Endothelial cell of hepatic sinusoid (primary cell): ENCODE measurements at regions not wholly inside any gene's neighbourhood (a gene's known extent, or its start where the extent isn't known, plus 50 kb on each side); places are given as distances from the start of the nearest gene placed in this dataset.
"Not testable (repeated sequence)": the region's sequence is repeated elsewhere in the genome, so short reads cannot be mapped to it uniquely, and the experiment has no call there.

Experiments
- in situ Hi-C: cut with HindIII; loops from 2 replicates; pipeline ENCODE4 v1.10.0; 2017; ENCODE audit warnings: low sequenced_read_pairs

DNA sequence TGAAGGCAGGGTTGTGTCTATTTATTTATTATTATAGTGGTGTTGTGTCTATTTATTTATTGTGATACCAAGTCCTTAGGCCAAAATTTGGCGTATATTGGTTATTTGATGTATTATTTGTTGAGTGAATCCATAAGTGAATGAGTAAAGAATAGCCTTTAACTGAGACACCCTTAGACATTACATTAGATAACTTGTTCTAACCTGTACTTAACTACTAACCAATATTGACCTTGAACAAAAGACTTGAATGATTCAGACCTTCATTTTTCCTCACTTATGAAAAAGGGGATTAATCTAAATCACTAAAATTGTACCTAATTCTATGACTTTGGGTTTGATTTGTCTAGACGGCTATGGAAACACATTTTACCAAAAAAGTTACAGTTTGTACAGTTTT is 370.5 kb downstream of the JRKL start:
- in situ Hi-C loops = no loop called here

- in situ Hi-C loops = no loop called here
These were observed 371.0 kb downstream of the JRKL start for GRCh38 chr11:96760815-96761214.

- in situ Hi-C loops = no loop called here
These were observed 371.6 kb downstream of the JRKL start for GRCh38 chr11:96761451-96761850.

DNA sequence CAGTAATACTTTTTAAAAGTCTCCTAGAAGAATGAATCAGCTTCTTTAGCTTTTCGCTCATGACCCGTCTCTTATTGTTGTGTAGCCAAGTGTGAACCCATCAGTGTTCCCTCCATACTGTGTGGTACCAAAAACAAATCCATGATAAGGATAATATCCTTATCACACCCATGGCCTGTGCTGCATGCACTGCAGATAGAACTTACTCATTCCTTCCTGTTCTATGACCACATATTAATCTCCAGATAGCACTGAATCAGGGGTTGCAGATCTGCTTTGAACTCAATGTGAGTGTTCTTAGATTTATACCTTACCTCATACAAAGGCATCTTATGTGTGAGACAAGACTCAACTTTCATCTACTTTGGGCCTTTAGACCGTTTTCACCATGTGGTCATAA is 373.4 kb downstream of the JRKL start:
- in situ Hi-C loops = no loop called here

DNA sequence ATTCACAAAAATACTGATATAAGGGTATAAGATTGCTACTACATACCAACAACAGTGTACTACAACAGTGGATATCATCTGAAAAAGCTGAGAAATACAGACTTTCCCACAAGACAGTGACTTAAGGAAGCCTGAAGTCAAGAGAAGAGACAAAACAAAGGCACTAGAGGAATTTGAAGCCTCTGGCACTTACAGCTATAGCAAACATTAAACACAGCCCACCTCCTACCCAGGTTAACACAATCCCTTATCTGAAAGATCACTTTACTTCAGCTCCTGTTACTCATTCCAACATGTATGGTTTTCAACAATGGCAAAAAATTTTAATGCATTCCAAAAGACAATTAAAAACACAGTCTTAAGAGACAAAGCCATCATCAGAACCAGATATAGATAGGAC is 388.5 kb downstream of the JRKL start:
- in situ Hi-C loops = no loop called here

DNA sequence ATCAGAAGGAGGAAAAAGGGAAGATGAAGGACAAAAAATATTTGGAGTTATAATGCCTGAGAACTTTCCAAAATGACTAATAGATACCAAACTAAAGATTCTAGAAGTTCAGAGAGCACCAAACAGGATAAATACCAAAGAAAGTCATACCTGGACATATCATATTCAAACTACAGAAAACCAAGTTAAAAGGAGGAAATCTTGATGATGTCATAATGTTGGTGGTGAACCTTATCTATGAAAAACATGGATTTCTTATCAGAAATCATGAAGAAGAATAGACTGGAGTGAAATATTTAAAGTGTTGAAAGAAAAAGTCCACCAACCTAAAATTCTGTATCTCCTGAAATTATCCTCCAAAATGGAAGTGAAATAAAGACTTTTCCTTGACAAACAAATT is 389.2 kb downstream of the JRKL start:
- in situ Hi-C loops = no loop called here

- in situ Hi-C loops = no loop called here
These were observed 391.3 kb downstream of the JRKL start for GRCh38 chr11:96781082-96781481.

DNA sequence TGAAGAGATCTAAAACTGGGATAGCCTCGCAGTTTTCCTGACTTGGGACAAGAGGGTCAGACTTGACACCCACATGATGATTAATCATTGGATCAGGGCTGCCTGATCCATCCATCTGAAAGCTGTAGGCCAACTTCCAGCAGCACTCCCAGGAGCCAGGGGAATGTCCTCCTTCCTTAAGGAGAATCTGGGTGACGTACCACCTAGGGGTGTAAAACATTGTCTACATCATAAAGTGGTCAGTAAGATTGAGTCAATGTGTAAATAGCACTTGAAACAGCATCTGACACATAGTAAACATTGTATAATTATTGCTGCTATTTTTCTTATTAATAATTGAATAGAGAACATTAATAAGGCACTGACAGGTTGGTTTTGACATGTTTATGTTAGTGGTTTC is 392.8 kb downstream of the JRKL start:
- in situ Hi-C loops = no loop called here

- in situ Hi-C loops = no loop called here
These were observed 393.5 kb downstream of the JRKL start for GRCh38 chr11:96783311-96783710.

GRCh38 chr11:96785073-96785472 is 395.3 kb downstream of the JRKL start:
- in situ Hi-C loops = no loop called here

DNA sequence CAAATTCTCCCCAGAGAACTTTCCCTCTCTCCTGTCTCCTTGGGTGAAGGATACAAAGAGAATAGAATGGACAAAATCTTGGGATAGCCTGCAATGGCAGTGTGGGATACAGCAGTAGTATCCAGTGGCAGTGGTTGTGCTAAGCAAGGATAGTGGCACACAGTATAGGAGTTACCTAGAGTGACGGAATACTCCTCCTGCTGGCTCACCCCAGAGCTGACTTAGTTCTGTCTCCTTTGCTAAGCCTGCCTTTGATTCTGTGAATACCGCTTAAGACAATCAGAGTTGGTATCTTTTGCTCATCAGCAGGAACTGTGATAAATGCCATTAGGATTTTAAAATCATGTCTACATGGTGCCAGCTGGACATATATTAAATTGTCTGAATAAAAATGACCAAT is 404.3 kb downstream of the JRKL start:
- in situ Hi-C loops = no loop called here

DNA sequence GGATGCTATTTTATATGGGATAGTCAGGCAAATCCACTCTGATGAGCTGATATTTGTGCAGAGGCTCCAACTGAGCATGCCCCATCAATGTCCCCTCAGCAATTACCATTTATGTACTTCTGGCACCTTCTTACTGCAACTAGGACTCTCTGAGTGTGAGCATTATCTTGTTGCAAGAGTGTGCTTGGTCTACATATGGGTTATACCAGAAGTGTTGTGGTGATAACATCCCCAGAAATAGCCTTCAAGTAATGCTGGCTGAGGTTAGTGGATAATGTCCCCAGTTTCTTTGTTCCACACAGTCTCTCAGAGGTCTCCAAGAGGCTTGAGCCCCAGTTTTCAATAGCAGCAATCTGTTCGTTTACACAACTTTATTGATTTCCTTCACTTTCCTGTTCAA is 408.6 kb downstream of the JRKL start:
- in situ Hi-C loops = no loop called here

GRCh38 chr11:96815236-96815635 is 425.4 kb downstream of the JRKL start:
- in situ Hi-C loops = no loop called here

DNA sequence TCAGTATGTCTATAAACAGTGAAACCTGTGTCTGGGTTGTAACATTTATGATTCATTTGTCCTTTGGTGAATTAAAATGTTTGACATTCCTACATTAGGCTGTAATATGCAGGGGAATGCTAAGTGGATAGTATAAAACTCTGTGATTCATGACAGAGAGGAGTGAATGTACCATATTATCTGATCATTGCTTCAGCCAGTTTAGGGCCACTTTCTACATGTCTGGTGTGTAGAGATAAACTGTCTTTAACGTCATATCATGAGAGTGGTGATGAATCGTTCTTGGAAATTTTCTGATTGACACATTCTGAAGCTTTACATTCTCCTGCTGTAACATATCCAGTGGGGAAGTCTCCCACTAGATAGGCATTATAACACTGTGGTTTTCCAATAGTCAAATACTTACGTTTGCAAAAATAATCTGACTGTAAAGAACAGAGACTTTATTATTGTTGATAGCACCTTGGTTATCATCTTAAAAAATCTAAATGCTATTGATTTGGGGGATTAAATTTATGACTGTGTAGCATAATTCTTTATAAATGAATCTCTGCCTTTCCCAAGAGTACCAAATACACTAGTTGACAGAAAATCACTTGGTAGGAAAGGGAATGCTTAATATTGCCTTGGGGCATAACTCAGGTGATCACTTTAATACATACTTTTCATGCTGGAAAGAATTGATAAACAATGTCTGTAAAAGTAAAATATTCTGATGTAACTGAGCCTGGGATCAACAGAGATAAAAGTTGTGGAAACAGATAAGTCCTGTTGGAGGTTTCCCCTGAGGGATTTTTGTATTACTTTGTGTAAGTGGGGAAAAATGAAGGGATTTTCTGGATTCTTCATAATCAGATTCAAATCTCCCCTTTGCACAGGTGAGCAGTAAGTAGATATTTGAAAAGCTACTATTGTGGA is 427.9 kb downstream of the JRKL start:
- in situ Hi-C loops = no loop called here

GRCh38 chr11:96827164-96827563 is 437.4 kb downstream of the JRKL start:
- in situ Hi-C loops = no loop called here

DNA sequence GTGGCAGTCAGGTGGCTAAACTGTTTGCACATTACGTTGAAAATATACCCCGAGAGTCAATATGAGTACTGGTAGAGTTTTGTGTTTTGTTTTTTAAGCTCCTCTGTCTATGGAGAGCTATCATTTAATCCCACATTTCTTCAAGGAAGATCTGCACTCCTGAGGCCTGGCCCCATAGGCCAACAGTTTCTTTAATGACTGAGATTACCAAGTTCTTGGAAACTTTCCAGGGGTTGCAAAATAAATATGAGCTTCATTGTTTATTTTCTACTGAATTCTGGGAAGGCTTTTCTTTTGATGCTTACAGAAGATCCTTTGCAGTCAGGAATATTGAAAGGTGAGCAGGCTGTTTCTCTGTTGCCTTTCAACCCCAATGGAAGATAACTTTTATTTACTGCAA is 452.0 kb downstream of the JRKL start:
- in situ Hi-C loops = no loop called here

GRCh38 chr11:96842731-96843130 is 452.9 kb downstream of the JRKL start:
- in situ Hi-C loops = no loop called here

GRCh38 chr11:96854425-96854824 is 464.6 kb downstream of the JRKL start:
- in situ Hi-C loops = no loop called here

DNA sequence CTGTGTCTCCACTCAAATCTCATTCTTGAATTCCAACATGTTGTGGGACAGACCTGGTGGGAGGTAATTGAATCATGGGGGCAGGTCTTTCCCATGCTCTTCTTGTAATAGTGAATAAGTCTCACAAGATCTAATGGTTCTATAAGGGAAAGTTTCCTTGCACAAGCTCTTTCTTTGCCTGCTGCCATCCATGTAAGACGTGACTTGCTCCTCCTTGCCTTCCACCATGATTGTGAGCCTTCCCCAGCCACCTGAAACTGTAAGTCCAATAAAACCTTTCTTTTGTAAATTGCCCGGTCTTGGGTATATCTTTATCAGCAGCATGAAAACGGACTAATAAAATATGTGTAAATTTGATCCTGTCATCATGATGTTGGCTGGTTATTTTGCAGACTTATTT is 471.9 kb downstream of the JRKL start:
- in situ Hi-C loops = not testable (repeated sequence)

DNA sequence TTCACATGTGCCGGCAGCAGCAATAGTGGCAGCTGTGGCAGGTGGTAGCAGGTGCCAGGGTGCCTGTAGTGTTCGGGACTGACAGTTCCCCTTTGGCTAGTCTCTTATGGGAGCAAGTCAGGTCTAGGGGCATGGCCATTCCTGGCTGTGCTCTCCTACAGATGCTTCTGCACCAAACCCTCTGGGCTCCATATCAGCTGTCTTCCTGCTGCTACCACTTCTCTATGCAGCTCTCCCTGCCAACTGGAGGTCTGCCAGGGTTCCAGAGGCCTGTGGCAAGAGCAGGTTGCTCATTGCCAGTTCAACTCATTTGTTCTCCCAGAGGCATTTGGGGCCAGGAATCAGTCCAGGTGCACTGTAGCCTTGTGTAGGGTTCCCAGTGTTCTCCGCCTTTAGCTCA is 473.7 kb downstream of the JRKL start:
- in situ Hi-C loops = no loop called here

GRCh38 chr11:96865020-96865419 is 475.2 kb downstream of the JRKL start:
- in situ Hi-C loops = no loop called here

DNA sequence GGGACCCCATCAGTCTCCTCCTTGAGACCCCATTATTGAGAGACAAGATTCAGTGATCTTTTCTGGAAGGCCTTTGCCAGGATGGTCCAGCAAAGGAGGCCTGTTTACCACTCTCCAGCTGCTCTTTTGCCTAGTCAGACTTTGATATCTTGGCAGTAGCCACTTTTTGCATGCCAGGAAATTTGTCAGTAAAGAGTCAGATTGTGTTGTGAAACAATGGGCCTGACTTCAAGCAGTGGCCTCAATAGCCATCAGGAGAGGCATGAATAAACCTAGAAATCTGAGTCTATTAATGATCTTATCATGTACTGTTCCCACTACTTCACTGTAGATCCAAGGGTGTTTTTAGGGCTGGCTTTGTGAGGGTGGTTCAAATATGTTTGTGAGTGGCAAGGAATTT is 479.4 kb downstream of the JRKL start:
- in situ Hi-C loops = no loop called here

GRCh38 chr11:96875712-96876111 is 485.9 kb downstream of the JRKL start:
- in situ Hi-C loops = no loop called here
